Cardiac muscle cell (in vitro differentiated cells and primary cell): ENCODE measurements at regions not wholly inside any gene's neighbourhood (a gene's known extent, or its start where the extent isn't known, plus 50 kb on each side); places are given as distances from the start of the nearest gene placed in this dataset.

ENCODE experiments used
- DNase-seq, 2 donors: peaks; one replicate each; pipeline versions ENCODE4 v3.0.0 to v3.0.0-alpha.2; 2010 to 2017; ENCODE audit warnings: low read depth in 1 of 2, low spot score in 1 of 2
- H3K27ac ChIP-seq: fragments of 200-600 bp; sonication (generic); 2 replicates; pipeline ENCODE4 v1.5.1; 2016
- H3K27me3 ChIP-seq: fragments of 200-600 bp; sonication (generic); 2 replicates; pipeline ENCODE4 v1.6.0; 2016; ENCODE audit warnings: control low read depth
- H3K36me3 ChIP-seq: fragments of 200-600 bp; sonication (generic); 2 replicates; pipeline ENCODE4 v1.5.1; 2016; ENCODE audit warnings: control low read depth
- H3K4me1 ChIP-seq: fragments of 200-600 bp; sonication (generic); 2 replicates; pipeline ENCODE4 v1.8.1; 2017; ENCODE audit warnings: low read depth, mild to moderate bottlenecking, mixed run types
- H3K4me3 ChIP-seq: fragments of 200-600 bp; sonication (generic); 2 replicates; pipeline ENCODE4 v1.5.1; 2016; ENCODE audit warnings: mild to moderate bottlenecking
- H3K9me3 ChIP-seq: fragments of 200-600 bp; sonication (generic); 2 replicates; pipeline ENCODE4 v1.5.1; 2017; ENCODE audit warnings: low read depth, mild to moderate bottlenecking, control low read depth
- CTCF ChIP-seq: IDR thresholded peaks from 2 replicates; pipeline ENCODE4 v1.5.1; 2012; ENCODE audit warnings: low read depth, mild to moderate bottlenecking, low read length

- no peak for TF ChIP-seq CTCF
- no peak for DNase-seq
Measured at GRCh38 chr12:97169889-97170567, 263.0 kb downstream of the NEDD1 start.

GRCh38 chr12:97173688-97174410 is 266.8 kb downstream of the NEDD1 start:
- no peaks in the 10 kb centered on the region for H3K9me3 ChIP-seq
- no peaks in the 10 kb centered on the region for H3K36me3 ChIP-seq
- H3K4me1 ChIP-seq: no peaks in the 10 kb centered on the region
- no peaks in the 10 kb centered on the region for H3K27me3 ChIP-seq
- no peak for DNase-seq
- no peak overlapping the region for H3K27ac ChIP-seq
- TF ChIP-seq CTCF: no peak
- no peak overlapping the region for H3K4me3 ChIP-seq

More at GRCh38 chr12:97169889-97170567, 263.0 kb downstream of the NEDD1 start:
- H3K4me3 ChIP-seq: no peak overlapping the region
- no peak overlapping the region for H3K27ac ChIP-seq
- no peaks in the 10 kb centered on the region for H3K27me3 ChIP-seq
- H3K9me3 ChIP-seq: no peaks in the 10 kb centered on the region
- H3K36me3 ChIP-seq: no peaks in the 10 kb centered on the region
- H3K4me1 ChIP-seq: no peaks in the 10 kb centered on the region

GRCh38 chr12:97177481-97177880 is 270.4 kb downstream of the NEDD1 start:
- TF ChIP-seq CTCF: no peak
- H3K27ac ChIP-seq: no peak overlapping the region

GRCh38 chr12:97181571-97182265 is 274.7 kb downstream of the NEDD1 start:
- no peak overlapping the region for H3K27ac ChIP-seq
- no peak for DNase-seq
- H3K4me3 ChIP-seq: no peak overlapping the region
- no peaks in the 10 kb centered on the region for H3K4me1 ChIP-seq
- TF ChIP-seq CTCF: no peak
- no peaks in the 10 kb centered on the region for H3K27me3 ChIP-seq
- H3K9me3 ChIP-seq: no peaks in the 10 kb centered on the region
- no peaks in the 10 kb centered on the region for H3K36me3 ChIP-seq

More at GRCh38 chr12:97177481-97177880, 270.4 kb downstream of the NEDD1 start:
- Histone ChIP-seq H3K36me3 (no peaks in the 10 kb centered on the region), H3K9me3 (no peaks in the 10 kb centered on the region), H3K4me1 (no peaks in the 10 kb centered on the region), H3K27me3 (no peaks in the 10 kb centered on the region), H3K4me3 (no peak overlapping the region)
- DNase-seq: no peak

DNA sequence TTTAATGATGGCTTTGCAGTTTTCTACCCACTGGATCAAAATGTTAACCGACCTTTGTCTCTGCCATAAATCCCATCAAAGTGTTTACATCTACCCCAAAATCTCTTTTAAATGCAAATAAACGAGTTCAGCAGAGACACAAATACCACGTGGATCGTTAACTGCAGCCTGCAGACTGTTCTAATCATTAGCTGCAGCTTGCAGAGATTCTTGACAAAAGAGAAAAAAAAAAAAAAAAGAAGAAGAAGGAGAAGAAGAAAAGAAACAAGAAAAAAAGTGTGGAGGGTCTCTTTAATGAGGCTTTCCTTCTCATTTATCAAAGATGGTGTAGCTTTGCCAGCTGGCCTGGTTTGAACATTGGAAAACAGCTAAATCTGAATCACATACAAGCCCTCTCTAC is 275.7 kb downstream of the NEDD1 start:
- DNase-seq: no peak
- Histone ChIP-seq H3K4me1 (no peaks in the 10 kb centered on the region), H3K4me3 (no peak overlapping the region), H3K9me3 (no peaks in the 10 kb centered on the region), H3K36me3 (no peaks in the 10 kb centered on the region), H3K27ac (no peak overlapping the region), H3K27me3 (no peaks in the 10 kb centered on the region)
- no peak for TF ChIP-seq CTCF
